PC-9 (cell line): ENCODE measurements at regions not wholly inside any gene's neighbourhood (a gene's known extent, or its start where the extent isn't known, plus 50 kb on each side); places are given as distances from the start of the nearest gene placed in this dataset.
A peak's percentile ranks its signal among the peaks of the same experiment; 100 is the strongest.

Experiments
- BruUV-seq: library from RNA; stranded (reverse); fragments of 400-500 nt; replicated peaks from 2 replicates; lab custom pipeline; 2021; lab: Mats Ljungman, UMichigan
- CTCF ChIA-PET: fragments of 300-600 bp; sonication (Branson Sonifier 250); formaldehyde crosslinking; loops from one replicate; lab custom pipeline; 2022; ENCODE audit warnings: antibody characterized with exemption; lab: Charles Lee
- POLR2A ChIA-PET: fragments of 300-600 bp; sonication (Branson Sonifier 250); formaldehyde crosslinking; loops from one replicate; lab custom pipeline; 2022; ENCODE audit warnings: antibody characterized with exemption; ENCODE audit not compliant: unreplicated experiment; lab: Charles Lee
- DNase-seq, 2 experiments: peaks; one replicate each; pipeline versions ENCODE4 v3.0.0 to v3.0.0-alpha.2; 2015 to 2022; ENCODE audit warnings: mixed read lengths in 1 of 2
- H2AFZ ChIP-seq: fragments of 200-600 bp; sonication (generic); 2 replicates; pipeline ENCODE4 v1.8.1; 2017; ENCODE audit warnings: antibody characterized with exemption
- H3F3A ChIP-seq: fragments of 200-600 bp; sonication (generic); 2 replicates; pipeline ENCODE4 v1.8.1; 2017; ENCODE audit warnings: antibody characterized with exemption, mild to moderate bottlenecking, low read depth; ENCODE audit not compliant: insufficient read depth
- H3K27ac ChIP-seq: fragments of 200-600 bp; sonication (generic); 2 replicates; pipeline ENCODE4 v1.6.1; 2016; ENCODE audit warnings: mixed run types
- H3K27me3 ChIP-seq: fragments of 200-600 bp; sonication (generic); 2 replicates; pipeline ENCODE4 v1.6.1; 2016; ENCODE audit warnings: low read depth, mixed run types; ENCODE audit not compliant: insufficient read depth
- H3K36me3 ChIP-seq: fragments of 200-600 bp; sonication (generic); 2 replicates; pipeline ENCODE4 v1.6.1; 2016; ENCODE audit warnings: low read depth, mixed run types
- H3K4me1 ChIP-seq: fragments of 200-600 bp; sonication (generic); replicated peaks from 2 replicates; pipeline ENCODE4 v1.6.1; 2016; ENCODE audit warnings: mixed run types; ENCODE audit not compliant: insufficient read depth
- H3K4me2 ChIP-seq: fragments of 200-600 bp; sonication (generic); 2 replicates; pipeline ENCODE4 v1.6.1; 2017; ENCODE audit warnings: mixed run types
- H3K4me3 ChIP-seq: fragments of 200-600 bp; sonication (generic); 2 replicates; pipeline ENCODE4 v1.6.1; 2016; ENCODE audit warnings: mixed run types
- H3K79me2 ChIP-seq: fragments of 200-600 bp; sonication (generic); 2 replicates; pipeline ENCODE4 v1.6.1; 2017; ENCODE audit warnings: low read depth, mixed run types
- H3K9me2 ChIP-seq: fragments of 200-600 bp; sonication (generic); 2 replicates; pipeline ENCODE4 v1.8.1; 2017; ENCODE audit warnings: mild to moderate bottlenecking; ENCODE audit not compliant: insufficient read depth
- H3K9me3 ChIP-seq: fragments of 200-600 bp; sonication (generic); 2 replicates; pipeline ENCODE4 v1.8.1; 2016; ENCODE audit warnings: low read depth; ENCODE audit not compliant: insufficient read depth
- H4K20me1 ChIP-seq: fragments of 200-600 bp; sonication (generic); 2 replicates; pipeline ENCODE4 v1.8.1; 2017; ENCODE audit not compliant: insufficient read depth
- CTCF ChIP-seq: fragments of 200-600 bp; sonication (generic); conservative IDR thresholded peaks from 2 replicates; pipeline ENCODE4 v1.6.1; 2017; ENCODE audit warnings: mixed run types, antibody characterized with exemption, mild to moderate bottlenecking, moderate library complexity
- EZH2 ChIP-seq: fragments of 200-600 bp; sonication (generic); IDR thresholded peaks from 2 replicates; pipeline ENCODE4 v1.8.0; 2017; ENCODE audit warnings: antibody characterized with exemption, low read depth
- intact Hi-C: fragments of 100-400 bp; cut with micrococcal nuclease; formaldehyde crosslinking; loops from one replicate; pipeline ENCODE4 v1.10.0; 2022; ENCODE audit not compliant: unreplicated experiment

DNA sequence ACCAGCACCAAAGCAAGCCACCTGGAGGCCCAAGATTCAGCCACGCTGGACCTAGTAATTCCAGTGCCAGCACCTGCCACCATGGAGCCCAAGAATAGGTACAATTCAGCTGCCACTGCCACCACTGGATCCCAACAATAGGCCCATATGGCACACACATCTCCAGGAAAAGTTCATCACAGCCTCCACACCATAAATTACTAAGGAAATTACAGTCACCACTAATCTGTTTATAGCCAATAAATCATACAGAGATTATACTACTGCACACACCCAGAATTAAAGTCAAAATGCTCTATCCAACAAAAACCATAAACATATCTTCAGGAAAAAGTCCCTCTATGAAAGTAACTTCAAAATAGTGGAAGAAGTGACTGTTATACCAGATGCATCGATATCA is 242.8 kb downstream of the SPATA31D1 start:
- no peak for DNase-seq
- no peaks in the 10 kb centered on the region for H3K4me1 ChIP-seq
- no peak overlapping the region for H2AFZ ChIP-seq
- H3K4me3 ChIP-seq = no peak overlapping the region
- no peaks in the 10 kb centered on the region for H3K36me3 ChIP-seq
- POLR2A ChIA-PET = no interaction called here
- no peaks in the 10 kb centered on the region for H3F3A ChIP-seq
- TF ChIP-seq CTCF (no peak), EZH2 (no peak)
- H3K9me3 ChIP-seq = no peaks in the 10 kb centered on the region; the same call in 1 of the 2 replicates
- no peak overlapping the region for H3K27ac ChIP-seq
- CTCF ChIA-PET = no interaction called here
- intact Hi-C loops = no loop called here
- H3K4me2 ChIP-seq = no peak overlapping the region
- no peaks in the 10 kb centered on the region for H3K79me2 ChIP-seq
- no peaks in the 10 kb centered on the region for H4K20me1 ChIP-seq
- no peaks in the 10 kb centered on the region for H3K27me3 ChIP-seq
- no TSS peak for BruUV-seq
- no peaks in the 10 kb centered on the region for H3K9me2 ChIP-seq

- Histone ChIP-seq H3K79me2 (no peaks in the 10 kb centered on the region), H3F3A (no peaks in the 10 kb centered on the region), H3K4me3 (no peak overlapping the region), H3K27me3 (no peaks in the 10 kb centered on the region), H3K4me2 (no peak overlapping the region), H2AFZ (no peak overlapping the region), H3K36me3 (no peaks in the 10 kb centered on the region), H3K9me2 (no peaks in the 10 kb centered on the region), H3K4me1 (no peaks in the 10 kb centered on the region), H3K9me3 (no peaks in the 10 kb centered on the region; the same call in 1 of the 2 replicates), H4K20me1 (no peaks in the 10 kb centered on the region), H3K27ac (no peak overlapping the region)
- TF ChIP-seq EZH2 (no peak), CTCF (no peak)
- no peak for DNase-seq
- ChIA-PET POLR2A (no interaction called here), CTCF (no interaction called here)
- intact Hi-C loops = no loop called here
- BruUV-seq = no TSS peak
These were observed 245.8 kb downstream of the SPATA31D1 start for GRCh38 chr9:82234160-82234943.

DNA sequence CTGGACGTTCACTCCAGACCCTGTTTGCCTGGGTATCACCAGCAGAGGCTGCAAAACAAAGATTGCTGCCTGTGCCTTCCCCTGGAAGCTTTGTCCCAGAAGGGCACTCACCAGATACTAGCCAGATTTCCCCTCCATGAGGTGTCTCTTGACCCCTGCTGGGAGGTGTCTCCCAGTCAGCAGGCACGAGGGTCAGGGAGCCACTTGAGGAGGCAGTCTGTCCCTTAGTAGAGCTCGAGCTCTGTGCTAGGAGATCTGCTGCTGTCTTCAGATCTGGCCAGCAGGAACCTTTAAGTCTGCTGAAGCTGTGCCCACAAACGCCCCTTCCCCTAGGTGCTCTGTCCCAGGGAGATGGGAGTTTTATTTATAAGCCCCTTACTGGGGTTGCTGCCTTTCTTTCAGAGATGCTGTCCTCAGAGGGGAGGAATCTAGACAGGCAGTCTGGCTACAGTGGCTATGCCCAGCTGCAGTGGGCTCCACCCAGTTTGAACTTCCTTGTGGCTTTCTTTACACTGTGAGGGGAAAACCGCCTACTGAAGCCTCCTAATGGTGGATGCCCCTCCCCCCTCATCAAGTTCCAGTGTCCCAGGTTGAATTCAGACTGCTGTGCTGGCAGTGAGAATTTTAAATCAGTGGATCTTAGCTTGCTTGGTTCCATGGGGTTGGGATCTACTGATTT is 253.9 kb downstream of the SPATA31D1 start:
- no peaks in the 10 kb centered on the region for H3K4me1 ChIP-seq
- H3K4me2 ChIP-seq = no peak overlapping the region
- no peaks in the 10 kb centered on the region for H4K20me1 ChIP-seq
- no peaks in the 10 kb centered on the region for H3K9me2 ChIP-seq
- H2AFZ ChIP-seq = no peak overlapping the region
- no TSS peak for BruUV-seq
- ChIA-PET POLR2A (no interaction called here), CTCF (no interaction called here)
- intact Hi-C loops = no loop called here
- DNase-seq = peak in 1 of 2 experiments; percentile 5
- H3K27ac ChIP-seq = no peak overlapping the region
- no peaks in the 10 kb centered on the region for H3K36me3 ChIP-seq
- no peak for TF ChIP-seq CTCF
- TF ChIP-seq EZH2 = no peak
- H3K79me2 ChIP-seq = no peaks in the 10 kb centered on the region
- no peak overlapping the region for H3K4me3 ChIP-seq
- no peaks in the 10 kb centered on the region; the same call in 1 of the 2 replicates for H3K9me3 ChIP-seq
- no peaks in the 10 kb centered on the region for H3F3A ChIP-seq
- H3K27me3 ChIP-seq = no peaks in the 10 kb centered on the region
